ENCODE measurements at regions not wholly inside any gene's neighbourhood (a gene's known extent, or its start where the extent isn't known, plus 50 kb on each side); places are given as distances from the start of the nearest gene placed in this dataset.

DNA sequence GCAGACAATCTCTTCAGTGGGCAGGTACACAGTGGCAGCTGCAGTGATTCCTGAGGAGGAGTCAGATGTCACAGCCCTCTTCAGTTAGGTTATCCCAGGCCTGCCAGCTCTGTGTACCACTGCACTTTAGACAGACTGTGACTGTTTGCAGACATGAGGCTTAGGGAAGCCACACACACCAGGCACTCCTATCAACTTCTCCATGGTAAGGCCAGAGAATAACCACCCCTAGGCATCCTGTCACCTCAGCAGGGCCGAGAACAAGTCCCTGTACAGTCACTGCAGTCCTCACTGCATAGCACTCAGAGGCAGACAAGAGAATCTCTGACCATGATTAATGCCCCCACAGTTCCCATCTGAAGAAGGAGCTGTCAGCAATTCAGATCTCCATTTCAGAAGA lies 296.5 kb downstream of the GALC start:
- Mint-ChIP-seq H3K36me3 (ENCODE audit: low read depth, unreplicated experiment) (no peaks in the 10 kb centered on the region), H3K27me3 (ENCODE audit: unreplicated experiment) (no peaks in the 10 kb centered on the region), H3K4me1 (ENCODE audit: unreplicated experiment) (no peaks in the 10 kb centered on the region)

DNA sequence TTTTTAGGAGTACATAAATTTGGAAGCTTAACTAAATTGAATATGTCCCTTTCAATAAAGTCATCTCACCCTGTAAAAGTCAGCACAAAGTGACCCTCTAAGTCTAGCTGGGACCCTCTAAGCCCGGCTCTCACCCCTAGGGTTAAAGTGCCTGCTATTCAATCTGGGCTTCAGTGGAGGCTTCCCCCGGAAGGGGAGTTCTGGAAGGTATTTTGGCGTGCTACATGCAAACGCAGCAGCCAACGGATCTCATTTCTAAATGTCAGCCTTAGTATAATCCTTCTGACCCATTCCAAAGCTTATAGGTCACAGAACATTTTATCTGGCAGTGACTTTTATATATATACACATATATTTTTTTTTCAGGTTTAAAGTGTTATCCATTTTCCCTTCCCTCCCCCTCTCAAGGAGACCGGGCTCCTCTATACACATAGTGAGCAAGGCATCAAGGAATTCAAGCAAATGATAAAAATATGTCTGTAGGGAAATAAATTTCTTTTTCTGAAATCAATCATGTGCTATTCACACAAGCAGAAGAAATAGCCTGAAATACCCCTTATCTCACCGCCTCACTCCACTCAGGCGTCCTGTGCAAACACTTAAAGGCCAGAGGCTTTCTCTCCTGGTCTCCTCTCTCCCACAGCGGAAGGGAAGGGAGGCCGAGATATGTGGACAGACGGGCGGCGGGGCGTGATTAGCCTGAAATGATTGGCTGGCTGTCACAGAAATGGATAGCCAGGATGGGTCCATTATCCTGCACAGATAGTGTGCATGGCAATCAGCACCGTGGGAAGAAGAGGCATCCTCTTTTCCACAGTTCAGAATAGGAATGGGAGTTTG lies 301.7 kb downstream of the GALC start:
- Mint-ChIP-seq H3K27me3 (ENCODE audit: unreplicated experiment) (no peaks in the 10 kb centered on the region), H3K4me3 (ENCODE audit: unreplicated experiment) (no peak overlapping the region), H3K36me3 (ENCODE audit: low read depth, unreplicated experiment) (no peaks in the 10 kb centered on the region), H3K4me1 (ENCODE audit: unreplicated experiment) (no peaks in the 10 kb centered on the region), H3K9me3 (ENCODE audit: unreplicated experiment) (no peaks in the 10 kb centered on the region), H3K27ac (ENCODE audit: unreplicated experiment) (no peak overlapping the region)
- TF ChIP-seq, protein P1, sequence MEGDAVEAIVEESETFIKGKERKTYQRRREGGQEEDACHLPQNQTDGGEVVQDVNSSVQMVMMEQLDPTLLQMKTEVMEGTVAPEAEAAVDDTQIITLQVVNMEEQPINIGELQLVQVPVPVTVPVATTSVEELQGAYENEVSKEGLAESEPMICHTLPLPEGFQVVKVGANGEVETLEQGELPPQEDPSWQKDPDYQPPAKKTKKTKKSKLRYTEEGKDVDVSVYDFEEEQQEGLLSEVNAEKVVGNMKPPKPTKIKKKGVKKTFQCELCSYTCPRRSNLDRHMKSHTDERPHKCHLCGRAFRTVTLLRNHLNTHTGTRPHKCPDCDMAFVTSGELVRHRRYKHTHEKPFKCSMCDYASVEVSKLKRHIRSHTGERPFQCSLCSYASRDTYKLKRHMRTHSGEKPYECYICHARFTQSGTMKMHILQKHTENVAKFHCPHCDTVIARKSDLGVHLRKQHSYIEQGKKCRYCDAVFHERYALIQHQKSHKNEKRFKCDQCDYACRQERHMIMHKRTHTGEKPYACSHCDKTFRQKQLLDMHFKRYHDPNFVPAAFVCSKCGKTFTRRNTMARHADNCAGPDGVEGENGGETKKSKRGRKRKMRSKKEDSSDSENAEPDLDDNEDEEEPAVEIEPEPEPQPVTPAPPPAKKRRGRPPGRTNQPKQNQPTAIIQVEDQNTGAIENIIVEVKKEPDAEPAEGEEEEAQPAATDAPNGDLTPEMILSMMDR (IDR thresholded peaks at IDR 0.05; ENCODE audit: unreplicated experiment) = no peak
- no peak for DNase-seq (ENCODE audit: low spot score)

More for the DNA sequence above, 296.5 kb downstream of the GALC start:
- DNase-seq (ENCODE audit: low spot score) = no peak
- no peak overlapping the region for H3K4me3 Mint-ChIP-seq (ENCODE audit: unreplicated experiment)
- TF ChIP-seq, protein P1 (IDR thresholded peaks at IDR 0.05; ENCODE audit: unreplicated experiment) = no peak
- no peaks in the 10 kb centered on the region for H3K9me3 Mint-ChIP-seq (ENCODE audit: unreplicated experiment)
- no peak overlapping the region for H3K27ac Mint-ChIP-seq (ENCODE audit: unreplicated experiment)

DNA sequence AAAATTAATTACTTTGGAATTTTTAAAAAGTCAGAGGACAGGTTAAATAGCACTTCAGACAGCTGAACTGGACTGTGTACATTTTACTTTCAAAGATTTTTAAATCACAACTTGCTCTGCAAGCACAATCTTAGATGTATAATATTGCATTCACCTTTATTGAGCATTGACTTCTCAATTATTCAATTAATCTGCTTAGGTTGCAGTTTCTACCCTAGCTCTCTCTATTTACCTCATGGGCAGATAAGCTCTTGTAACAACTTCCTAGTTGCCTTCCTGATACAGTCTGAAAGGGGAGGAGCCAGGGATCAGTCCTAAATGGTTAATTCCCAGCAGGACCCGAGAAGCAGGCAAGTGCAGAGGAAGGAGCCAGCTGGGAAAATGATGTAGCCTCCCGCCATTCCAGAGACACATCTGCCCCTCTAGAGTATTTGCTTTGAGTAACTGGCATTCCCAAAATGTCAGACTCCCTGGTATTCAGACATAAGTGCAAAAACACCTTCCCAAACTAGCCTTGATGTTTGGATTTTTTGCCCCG lies 302.8 kb downstream of the GALC start:
- Mint-ChIP-seq H3K4me1 (ENCODE audit: unreplicated experiment) (no peaks in the 10 kb centered on the region), H3K27me3 (ENCODE audit: unreplicated experiment) (no peaks in the 10 kb centered on the region), H3K9me3 (ENCODE audit: unreplicated experiment) (no peaks in the 10 kb centered on the region), H3K36me3 (ENCODE audit: low read depth, unreplicated experiment) (no peaks in the 10 kb centered on the region), H3K27ac (ENCODE audit: unreplicated experiment) (no peak overlapping the region), H3K4me3 (ENCODE audit: unreplicated experiment) (no peak overlapping the region)
- TF ChIP-seq, protein P1 (IDR thresholded peaks at IDR 0.05; ENCODE audit: unreplicated experiment) = no peak
- DNase-seq (ENCODE audit: low spot score) = no peak

DNA sequence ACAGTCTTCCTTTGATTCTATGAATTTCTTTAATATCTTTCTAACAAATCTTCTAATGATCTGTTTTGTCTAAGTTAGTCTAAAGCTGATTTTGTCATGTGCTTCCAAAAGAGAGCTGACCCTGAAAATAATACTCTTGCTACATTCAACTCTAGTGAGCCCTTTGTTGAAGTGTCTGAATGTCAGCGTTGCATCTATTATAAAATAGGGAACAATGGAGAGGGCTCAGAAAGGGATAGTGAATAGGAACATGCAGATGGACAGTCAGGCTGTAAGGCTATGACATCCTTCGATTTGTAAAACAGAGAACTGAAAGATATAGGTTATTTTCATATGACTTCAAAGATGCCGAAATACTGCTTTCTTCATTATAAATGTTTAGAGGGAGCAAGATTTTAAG lies 304.5 kb downstream of the GALC start:
- TF ChIP-seq, protein P1 (IDR thresholded peaks at IDR 0.05; ENCODE audit: unreplicated experiment) = no peak
- H3K4me3 Mint-ChIP-seq (ENCODE audit: unreplicated experiment) = no peak overlapping the region
- no peak overlapping the region for H3K27ac Mint-ChIP-seq (ENCODE audit: unreplicated experiment)
- no peak for DNase-seq (ENCODE audit: low spot score)
- no peaks in the 10 kb centered on the region for H3K27me3 Mint-ChIP-seq (ENCODE audit: unreplicated experiment)
- H3K9me3 Mint-ChIP-seq (ENCODE audit: unreplicated experiment) = no peaks in the 10 kb centered on the region
- H3K36me3 Mint-ChIP-seq (ENCODE audit: low read depth, unreplicated experiment) = no peaks in the 10 kb centered on the region
- no peaks in the 10 kb centered on the region for H3K4me1 Mint-ChIP-seq (ENCODE audit: unreplicated experiment)

DNA sequence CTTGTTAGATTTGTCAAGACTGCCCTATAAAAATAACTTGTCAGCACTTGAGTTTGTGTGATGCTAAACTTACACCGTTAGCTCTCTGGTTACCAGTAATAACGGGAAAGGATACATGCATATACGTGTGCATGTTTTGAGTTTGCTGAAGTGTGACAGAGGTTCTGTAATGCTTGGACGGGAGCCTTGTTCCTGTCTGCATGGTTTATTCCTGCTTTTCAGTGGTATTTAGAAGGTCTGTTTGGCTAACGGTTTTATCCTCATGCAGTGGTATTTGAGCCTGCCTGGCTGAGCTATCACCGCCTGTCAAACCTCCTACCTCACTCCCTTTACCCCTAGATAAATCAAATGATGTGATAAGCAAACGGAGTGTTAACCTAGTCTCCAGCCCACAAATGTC lies 305.6 kb downstream of the GALC start:
- no peaks in the 10 kb centered on the region for H3K4me1 Mint-ChIP-seq (ENCODE audit: unreplicated experiment)
- H3K36me3 Mint-ChIP-seq (ENCODE audit: low read depth, unreplicated experiment) = no peaks in the 10 kb centered on the region
- H3K27ac Mint-ChIP-seq (ENCODE audit: unreplicated experiment) = no peak overlapping the region
- no peaks in the 10 kb centered on the region for H3K9me3 Mint-ChIP-seq (ENCODE audit: unreplicated experiment)
- DNase-seq (ENCODE audit: low spot score) = no peak
- H3K27me3 Mint-ChIP-seq (ENCODE audit: unreplicated experiment) = no peaks in the 10 kb centered on the region
- TF ChIP-seq, protein P1 (IDR thresholded peaks at IDR 0.05; ENCODE audit: unreplicated experiment) = no peak
- H3K4me3 Mint-ChIP-seq (ENCODE audit: unreplicated experiment) = no peak overlapping the region
